Naive thymus-derived CD4-positive, alpha-beta T cell (primary cell): ENCODE measurements at regions not wholly inside any gene's neighbourhood (a gene's known extent, or its start where the extent isn't known, plus 50 kb on each side); places are given as distances from the start of the nearest gene placed in this dataset.
"Not testable (repeated sequence)": the region's sequence is repeated elsewhere in the genome, so short reads cannot be mapped to it uniquely, and the experiment has no call there.

Experiments used
- ATAC-seq: fragments of 150-1000 bp; cut with Tn5 transposase; 2 replicates; pipeline ENCODE4 v1.10.0; 2021; ENCODE audit warnings: mild to moderate bottlenecking, moderate library complexity
- CTCF ChIA-PET: fragments of 350-600 bp; sonication (Branson Sonifier 250); formaldehyde crosslinking; loops from one replicate; lab custom pipeline; 2021; ENCODE audit warnings: antibody characterized with exemption; lab: Charles Lee
- POLR2A ChIA-PET: fragments of 350-600 bp; sonication (Branson Sonifier 250); formaldehyde crosslinking; loops from one replicate; lab custom pipeline; 2021; ENCODE audit warnings: antibody characterized with exemption, inconsistent platforms; lab: Charles Lee
- DNase-seq, 9 donors: peaks; one replicate each; pipeline versions ENCODE4 v3.0.0 to v3.0.0-alpha.2; 2020 to 2022; ENCODE audit warnings: mixed read lengths in 1 of 9
- H3K27ac ChIP-seq: one replicate; pipeline ENCODE4 v1.7.0; 2013; ENCODE audit warnings: mild to moderate bottlenecking, low read depth, low read length, moderate library complexity
- H3K27me3 ChIP-seq, 2 donors: one replicate each; pipeline ENCODE4 v1.7.0; 2013; ENCODE audit warnings: low read length in 2 of 2, mild to moderate bottlenecking in 2 of 2, moderate library complexity in 2 of 2; ENCODE audit not compliant: control insufficient read depth in 2 of 2, insufficient read depth in 2 of 2
- H3K36me3 ChIP-seq, 3 experiments: 1 replicate in 2 of 3; 2 replicates in 1 of 3; pipeline ENCODE4 v1.7.0; 2013; ENCODE audit warnings: low read length in 3 of 3, mild to moderate bottlenecking in 3 of 3, moderate library complexity in 1 of 3; ENCODE audit not compliant: insufficient read depth in 3 of 3, control insufficient read depth in 2 of 3
- H3K4me1 ChIP-seq, 2 donors: one replicate each; pipeline ENCODE4 v1.7.0; 2013; ENCODE audit warnings: low read length in 2 of 2, mild to moderate bottlenecking in 2 of 2, moderate library complexity in 1 of 2; ENCODE audit not compliant: control insufficient read depth in 2 of 2, insufficient read depth in 2 of 2
- H3K4me3 ChIP-seq: 2 replicates; pipeline ENCODE4 v1.7.0; 2013; ENCODE audit warnings: mild to moderate bottlenecking, low read length
- H3K9me3 ChIP-seq, 3 experiments: 1 replicate in 2 of 3; 2 replicates in 1 of 3; pipeline ENCODE4 v1.7.0; 2013; ENCODE audit warnings: low read length in 3 of 3; ENCODE audit not compliant: control insufficient read depth in 2 of 3
- H3K27ac Mint-ChIP-seq, 9 donors: one replicate each; pipeline ENCODE4 v1.8.0; 2020 to 2022; ENCODE audit warnings: mixed read lengths in 9 of 9, mild to moderate bottlenecking in 8 of 9, moderate library complexity in 5 of 9, inconsistent platforms in 2 of 9
- H3K27me3 Mint-ChIP-seq, 5 donors: one replicate each; pipeline ENCODE4 v1.8.0; 2021 to 2022; ENCODE audit warnings: mixed read lengths in 5 of 5, mild to moderate bottlenecking in 1 of 5
- H3K36me3 Mint-ChIP-seq, 5 donors: one replicate each; pipeline ENCODE4 v1.8.0; 2020 to 2022; ENCODE audit warnings: mixed read lengths in 5 of 5, mild to moderate bottlenecking in 3 of 5, inconsistent platforms in 1 of 5
- H3K4me1 Mint-ChIP-seq, 7 donors: one replicate each; pipeline ENCODE4 v1.8.0; 2020 to 2022; ENCODE audit warnings: mixed read lengths in 7 of 7, mild to moderate bottlenecking in 3 of 7, inconsistent platforms in 1 of 7
- H3K4me3 Mint-ChIP-seq, 10 donors: one replicate each; pipeline ENCODE4 v1.8.0; 2020 to 2022; ENCODE audit warnings: mild to moderate bottlenecking in 10 of 10, mixed read lengths in 10 of 10, moderate library complexity in 6 of 10, inconsistent platforms in 2 of 10
- H3K9me3 Mint-ChIP-seq, 11 donors: one replicate each; pipeline ENCODE4 v1.8.0; 2020 to 2022; ENCODE audit warnings: mixed read lengths in 11 of 11, mild to moderate bottlenecking in 4 of 11, inconsistent platforms in 1 of 11, moderate library complexity in 1 of 11
- intact Hi-C, 2 donors: fragments of 100-400 bp; cut with micrococcal nuclease; formaldehyde crosslinking; loops; one replicate each; pipeline ENCODE4 v1.15.1; 2023

- no peaks in the 10 kb centered on the region for H3K4me1 Mint-ChIP-seq
- ChIA-PET POLR2A (no interaction called here), CTCF (no interaction called here)
- no peak for DNase-seq
- no peak for ATAC-seq
- no peaks in the 10 kb centered on the region for H3K9me3 ChIP-seq
- no peak overlapping the region for H3K4me3 ChIP-seq
- H3K4me1 ChIP-seq: no peaks in the 10 kb centered on the region
- intact Hi-C loops: no loop called here
- peaks cover 0 to 6% (median 0%) of the 10 kb centered on the region in 5 donors for H3K27me3 Mint-ChIP-seq
- H3K9me3 Mint-ChIP-seq: peaks cover 0 to 15% (median 3%) of the 10 kb centered on the region in 11 donors
- no peak overlapping the region for H3K4me3 Mint-ChIP-seq
- H3K27me3 ChIP-seq: no peaks in the 10 kb centered on the region
- H3K27ac ChIP-seq: no peak overlapping the region
- H3K36me3 ChIP-seq: no peaks in the 10 kb centered on the region
- no peak overlapping the region for H3K27ac Mint-ChIP-seq
- H3K36me3 Mint-ChIP-seq: no peaks in the 10 kb centered on the region
Measured at GRCh38 chr16:52742052-52742451, 195.1 kb upstream of the TOX3 start.

DNA sequence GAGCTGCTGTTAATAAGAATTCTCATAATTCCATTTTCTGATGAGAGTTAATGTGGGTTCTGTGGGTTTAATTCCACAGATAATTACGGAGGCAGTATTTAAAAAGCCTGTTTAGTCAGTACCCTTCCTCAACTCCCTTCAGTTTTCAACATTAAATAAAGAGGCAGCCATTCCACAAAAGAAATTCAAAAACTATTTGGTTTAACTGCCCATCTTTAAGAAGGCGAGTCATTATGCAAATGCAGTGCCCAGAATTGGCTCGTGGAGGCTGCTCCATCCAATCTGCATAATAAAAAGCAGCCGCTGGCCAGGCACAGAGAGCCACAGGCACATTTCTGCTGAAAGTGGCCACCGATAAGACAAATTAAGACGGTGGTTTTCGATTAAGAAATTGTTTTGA, 194.4 kb upstream of the TOX3 start:
- Mint-ChIP-seq H3K4me3 (no peak overlapping the region), H3K4me1 (no peaks in the 10 kb centered on the region), H3K9me3 (peaks cover 0 to 15% (median 2%) of the 10 kb centered on the region in 11 donors), H3K27me3 (peaks cover 0 to 4% (median 0%) of the 10 kb centered on the region in 5 donors), H3K36me3 (no peaks in the 10 kb centered on the region), H3K27ac (no peak overlapping the region)
- no peak overlapping the region for H3K27ac ChIP-seq
- H3K36me3 ChIP-seq: no peaks in the 10 kb centered on the region
- ChIA-PET POLR2A (no interaction called here), CTCF (no interaction called here)
- intact Hi-C loops: no loop called here
- no peaks in the 10 kb centered on the region for H3K4me1 ChIP-seq
- no peaks in the 10 kb centered on the region for H3K27me3 ChIP-seq
- no peaks in the 10 kb centered on the region for H3K9me3 ChIP-seq
- ATAC-seq (no peak), DNase-seq (no peak)
- H3K4me3 ChIP-seq: no peak overlapping the region

GRCh38 chr16:52740766-52741165, 193.8 kb upstream of the TOX3 start:
- Histone ChIP-seq H3K4me3 (no peak overlapping the region), H3K4me1 (no peaks in the 10 kb centered on the region), H3K9me3 (no peaks in the 10 kb centered on the region), H3K36me3 (no peaks in the 10 kb centered on the region), H3K27ac (no peak overlapping the region), H3K27me3 (no peaks in the 10 kb centered on the region)
- intact Hi-C loops: no loop called here
- CTCF ChIA-PET: no interaction called here
- no peak for DNase-seq
- Mint-ChIP-seq H3K4me1 (no peaks in the 10 kb centered on the region), H3K36me3 (no peaks in the 10 kb centered on the region), H3K27ac (no peak overlapping the region), H3K27me3 (peaks cover 0 to 4% (median 0%) of the 10 kb centered on the region in 5 donors), H3K9me3 (peaks cover 0 to 15% (median 3%) of the 10 kb centered on the region in 11 donors), H3K4me3 (no peak overlapping the region)
- POLR2A ChIA-PET: no interaction called here
- ATAC-seq: no peak

GRCh38 chr16:52740333-52740732, 193.4 kb upstream of the TOX3 start:
- intact Hi-C loops: no loop called here
- Histone ChIP-seq H3K9me3 (no peaks in the 10 kb centered on the region), H3K27me3 (no peaks in the 10 kb centered on the region), H3K4me1 (no peaks in the 10 kb centered on the region), H3K27ac (no peak overlapping the region), H3K36me3 (no peaks in the 10 kb centered on the region), H3K4me3 (no peak overlapping the region)
- CTCF ChIA-PET: no interaction called here
- DNase-seq: no peak
- Mint-ChIP-seq H3K4me3 (no peak overlapping the region), H3K36me3 (no peaks in the 10 kb centered on the region), H3K4me1 (no peaks in the 10 kb centered on the region), H3K9me3 (peaks cover 2 to 15% (median 4%) of the 10 kb centered on the region in 11 donors), H3K27ac (no peak overlapping the region), H3K27me3 (peaks cover 0 to 4% (median 4%) of the 10 kb centered on the region in 5 donors)
- ATAC-seq: no peak
- POLR2A ChIA-PET: no interaction called here

- H3K27ac ChIP-seq, H3K4me1 Mint-ChIP-seq, H3K36me3 Mint-ChIP-seq, H3K27me3 Mint-ChIP-seq, DNase-seq, H3K4me3 Mint-ChIP-seq, ATAC-seq, H3K27ac Mint-ChIP-seq, intact Hi-C loops, H3K9me3 ChIP-seq, H3K4me3 ChIP-seq, CTCF ChIA-PET, H3K27me3 ChIP-seq, H3K36me3 ChIP-seq, POLR2A ChIA-PET, H3K4me1 ChIP-seq: not testable (repeated sequence)
- peaks cover 3 to 15% (median 6%) of the 10 kb centered on the region in 11 donors for H3K9me3 Mint-ChIP-seq
Measured at GRCh38 chr16:52738992-52739391, 192.0 kb upstream of the TOX3 start.

DNA sequence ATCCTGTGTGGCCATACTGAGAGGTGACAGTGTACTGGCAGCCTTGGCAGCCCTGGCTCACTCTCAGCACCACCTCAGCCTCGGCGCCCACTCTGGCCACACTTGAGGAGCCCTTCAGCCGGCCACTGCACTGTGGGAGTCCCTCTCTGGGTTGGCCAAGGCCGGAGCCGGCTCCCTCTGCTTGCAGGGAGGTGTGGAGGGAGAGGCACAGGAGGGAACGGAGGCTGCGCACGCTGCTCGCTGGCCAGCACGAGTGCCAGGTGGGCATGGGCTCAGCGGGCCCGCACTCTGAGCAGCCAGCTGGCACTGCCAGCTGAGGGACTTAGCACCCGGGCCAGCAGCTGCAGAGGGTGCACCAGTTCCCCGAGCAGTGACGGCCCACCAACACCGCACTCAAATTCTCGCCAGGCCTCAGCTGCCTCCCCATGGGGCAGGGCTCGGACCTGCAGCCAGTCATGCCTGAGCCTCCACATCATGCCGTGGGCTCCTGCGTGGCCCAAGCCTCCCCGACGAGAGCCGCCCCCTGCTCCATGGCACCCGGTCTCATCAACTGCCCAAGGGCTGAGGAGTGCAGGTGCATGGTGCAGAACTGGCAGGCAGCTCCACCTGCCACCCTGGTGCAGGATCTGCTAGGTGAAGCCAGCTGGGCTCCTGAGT, 184.4 kb upstream of the TOX3 start:
- no peaks in the 10 kb centered on the region for H3K27me3 ChIP-seq
- intact Hi-C loops: no loop called here
- Mint-ChIP-seq H3K36me3 (no peaks in the 10 kb centered on the region), H3K27me3 (peaks cover 0 to 5% (median 0%) of the 10 kb centered on the region in 5 donors), H3K27ac (no peak overlapping the region), H3K4me3 (no peak overlapping the region), H3K9me3 (peaks cover 0 to 19% (median 7%) of the 10 kb centered on the region in 11 donors), H3K4me1 (no peaks in the 10 kb centered on the region)
- POLR2A ChIA-PET: no interaction called here
- H3K36me3 ChIP-seq: no peaks in the 10 kb centered on the region
- DNase-seq (no peak), ATAC-seq (no peak)
- no peak overlapping the region for H3K27ac ChIP-seq
- H3K4me1 ChIP-seq: no peaks in the 10 kb centered on the region
- H3K9me3 ChIP-seq: no peaks in the 10 kb centered on the region
- H3K4me3 ChIP-seq: no peak overlapping the region
- CTCF ChIA-PET: no interaction called here

GRCh38 chr16:52729731-52730130, 182.8 kb upstream of the TOX3 start:
- no peaks in the 10 kb centered on the region for H3K27me3 Mint-ChIP-seq
- CTCF ChIA-PET: no interaction called here
- H3K4me3 ChIP-seq: no peak overlapping the region
- DNase-seq (no peak), ATAC-seq (no peak)
- no peak overlapping the region for H3K4me3 Mint-ChIP-seq
- no peaks in the 10 kb centered on the region for H3K4me1 Mint-ChIP-seq
- H3K27me3 ChIP-seq: no peaks in the 10 kb centered on the region
- no peak overlapping the region for H3K27ac Mint-ChIP-seq
- no peaks in the 10 kb centered on the region for H3K4me1 ChIP-seq
- intact Hi-C loops: no loop called here
- no peaks in the 10 kb centered on the region for H3K36me3 Mint-ChIP-seq
- H3K9me3 ChIP-seq: no peaks in the 10 kb centered on the region
- no peak overlapping the region for H3K27ac ChIP-seq
- H3K9me3 Mint-ChIP-seq: peaks cover 0 to 21% (median 6%) of the 10 kb centered on the region in 11 donors
- POLR2A ChIA-PET: no interaction called here
- no peaks in the 10 kb centered on the region for H3K36me3 ChIP-seq
